HEK293 (cell line): ENCODE measurements at regions not wholly inside any gene's neighbourhood (a gene's known extent, or its start where the extent isn't known, plus 50 kb on each side); places are given as distances from the start of the nearest gene placed in this dataset.

Source experiments
- CTCF ChIA-PET: fragments of 350-600 bp; formaldehyde crosslinking; extraction: SDS; loops from one replicate; lab custom pipeline; 2021; ENCODE audit warnings: antibody characterized with exemption; lab: Yijun Ruan, JAX
- POLR2A ChIA-PET: fragments of 300-600 bp; formaldehyde crosslinking; extraction: SDS; loops from one replicate; lab custom pipeline; 2020; ENCODE audit warnings: antibody characterized with exemption, inconsistent platforms; lab: Yijun Ruan, JAX
- H3K27ac ChIP-seq: fragments of 200-500 bp; sonication (Bioruptor generic); 2 replicates; pipeline ENCODE4 v1.5.1; 2014; ENCODE audit warnings: low read depth, low read length, control low read depth, inconsistent platforms; ENCODE audit errors: extremely low read depth
- H3K36me3 ChIP-seq, 2 experiments: fragments of 200-500 bp in 1 of 2; sonication (Bioruptor generic) in 1 of 2; 1 replicate in 1 of 2; 2 replicates in 1 of 2; pipeline ENCODE4 v1.5.1; 2014 to 2017; ENCODE audit warnings: inconsistent platforms in 2 of 2, low read length in 2 of 2; ENCODE audit not compliant: control insufficient read depth in 2 of 2, insufficient read depth in 1 of 2
- H3K4me1 ChIP-seq: fragments of 200-500 bp; sonication (Bioruptor generic); 2 replicates; pipeline ENCODE4 v1.5.1; 2014; ENCODE audit warnings: mild to moderate bottlenecking, low read length, inconsistent platforms; ENCODE audit not compliant: control insufficient read depth, insufficient read depth
- H3K4me3 ChIP-seq: 2 replicates; pipeline ENCODE4 v1.5.1; 2011; ENCODE audit warnings: low read depth, mild to moderate bottlenecking, control low read depth, low read length, moderate library complexity
- H3K9me3 ChIP-seq: fragments of 200-500 bp; sonication (Bioruptor generic); 2 replicates; pipeline ENCODE4 v1.5.1; 2014; ENCODE audit warnings: low read depth, low read length, inconsistent platforms; ENCODE audit not compliant: control insufficient read depth, insufficient read depth
- ATF2 ChIP-seq: fragments of 450-650 bp; formaldehyde crosslinking; IDR thresholded peaks from 2 replicates; pipeline ENCODE4 v1.5.1; 2016; ENCODE audit warnings: missing biosample characterization, missing genetic modification characterization, low read depth
- CTCF ChIP-seq: fragments of 450-650 bp; formaldehyde crosslinking; IDR thresholded peaks from 2 replicates; pipeline ENCODE4 v1.5.1; 2016; ENCODE audit warnings: missing biosample characterization, missing genetic modification characterization
- PRDM1 ChIP-seq: fragments of 450-650 bp; formaldehyde crosslinking; IDR thresholded peaks from 2 replicates; pipeline ENCODE4; 2016; ENCODE audit warnings: missing biosample characterization, missing genetic modification characterization
- SCRT1 ChIP-seq: fragments of 450-650 bp; formaldehyde crosslinking; IDR thresholded peaks from 2 replicates; pipeline ENCODE4 v1.5.1; 2016; ENCODE audit warnings: missing biosample characterization, missing genetic modification characterization, borderline replicate concordance
- ZBTB48 ChIP-seq: fragments of 450-650 bp; formaldehyde crosslinking; IDR thresholded peaks from 2 replicates; pipeline ENCODE4 v1.5.1; 2016; ENCODE audit warnings: missing biosample characterization, missing genetic modification characterization
- ZFP69B ChIP-seq: fragments of 450-650 bp; formaldehyde crosslinking; IDR thresholded peaks from 2 replicates; pipeline ENCODE4 v1.5.1; 2016; ENCODE audit warnings: missing biosample characterization, missing genetic modification characterization
- ZNF2 ChIP-seq: fragments of 450-650 bp; formaldehyde crosslinking; IDR thresholded peaks from 2 replicates; pipeline ENCODE4 v1.5.1; 2016; ENCODE audit warnings: missing biosample characterization, missing genetic modification characterization
- ZNF280C ChIP-seq: fragments of 450-650 bp; formaldehyde crosslinking; IDR thresholded peaks from 2 replicates; pipeline ENCODE4 v1.5.1; 2016; ENCODE audit warnings: missing biosample characterization, missing genetic modification characterization
- ZNF391 ChIP-seq: fragments of 450-650 bp; formaldehyde crosslinking; IDR thresholded peaks from 2 replicates; pipeline ENCODE4 v1.5.1; 2016; ENCODE audit warnings: low read depth, missing biosample characterization, missing genetic modification characterization, borderline replicate concordance
- ZNF585B ChIP-seq: fragments of 450-650 bp; formaldehyde crosslinking; IDR thresholded peaks from 2 replicates; pipeline ENCODE4 v1.5.1; 2016; ENCODE audit warnings: missing biosample characterization, missing genetic modification characterization
- ZNF654 ChIP-seq: fragments of 450-650 bp; formaldehyde crosslinking; IDR thresholded peaks from 2 replicates; pipeline ENCODE4 v1.5.1; 2016; ENCODE audit warnings: low read depth, missing biosample characterization, missing genetic modification characterization
- ZNF660 ChIP-seq: fragments of 450-650 bp; IDR thresholded peaks from 2 replicates; pipeline ENCODE4 v1.5.1; 2018; ENCODE audit warnings: missing biosample characterization, mild to moderate bottlenecking, missing genetic modification characterization
- TF ChIP-seq, protein P1 (sequence below): fragments of 450-650 bp; formaldehyde crosslinking; IDR thresholded peaks from 2 replicates; pipeline ENCODE4 v1.5.1; 2016; ENCODE audit warnings: missing biosample characterization, missing genetic modification characterization

- no peak overlapping the region for H3K27ac ChIP-seq
- no peak overlapping the region for H3K4me3 ChIP-seq
- ChIA-PET POLR2A (interaction anchor here (0.6 kb wide), 1 partner anchor 315 kb away, joined by 3 read pairs; the partner anchor contains the start of gene SUGT1), CTCF (interaction anchor here (0.5 to 3.0 kb wide), 60 partner anchors 9 to 1131 kb away, joined by 3 to 33 read pairs (median 4); no protein-coding TSS in a partner anchor)
- H3K4me1 ChIP-seq: no peaks in the 10 kb centered on the region
- no peaks in the 10 kb centered on the region for H3K9me3 ChIP-seq
- TF ChIP-seq ZNF660 (tag by site-specific recombination) (0 out of 2 replicates have a peak, but pooled peaks have one; percentile 64), CTCF (tag by site-specific recombination) (peak; percentile 92), ZBTB48 (tag by site-specific recombination) (no peak), PRDM1 (peak; percentile 94), ZNF2 (peak; percentile 80), ZNF654 (tag by site-specific recombination) (peak; percentile 58), SCRT1 (tag by site-specific recombination) (no peak), ATF2 (tag by site-specific recombination) (no peak), ZNF391 (tag by site-specific recombination) (no peak)
- TF ChIP-seq, protein P1, sequence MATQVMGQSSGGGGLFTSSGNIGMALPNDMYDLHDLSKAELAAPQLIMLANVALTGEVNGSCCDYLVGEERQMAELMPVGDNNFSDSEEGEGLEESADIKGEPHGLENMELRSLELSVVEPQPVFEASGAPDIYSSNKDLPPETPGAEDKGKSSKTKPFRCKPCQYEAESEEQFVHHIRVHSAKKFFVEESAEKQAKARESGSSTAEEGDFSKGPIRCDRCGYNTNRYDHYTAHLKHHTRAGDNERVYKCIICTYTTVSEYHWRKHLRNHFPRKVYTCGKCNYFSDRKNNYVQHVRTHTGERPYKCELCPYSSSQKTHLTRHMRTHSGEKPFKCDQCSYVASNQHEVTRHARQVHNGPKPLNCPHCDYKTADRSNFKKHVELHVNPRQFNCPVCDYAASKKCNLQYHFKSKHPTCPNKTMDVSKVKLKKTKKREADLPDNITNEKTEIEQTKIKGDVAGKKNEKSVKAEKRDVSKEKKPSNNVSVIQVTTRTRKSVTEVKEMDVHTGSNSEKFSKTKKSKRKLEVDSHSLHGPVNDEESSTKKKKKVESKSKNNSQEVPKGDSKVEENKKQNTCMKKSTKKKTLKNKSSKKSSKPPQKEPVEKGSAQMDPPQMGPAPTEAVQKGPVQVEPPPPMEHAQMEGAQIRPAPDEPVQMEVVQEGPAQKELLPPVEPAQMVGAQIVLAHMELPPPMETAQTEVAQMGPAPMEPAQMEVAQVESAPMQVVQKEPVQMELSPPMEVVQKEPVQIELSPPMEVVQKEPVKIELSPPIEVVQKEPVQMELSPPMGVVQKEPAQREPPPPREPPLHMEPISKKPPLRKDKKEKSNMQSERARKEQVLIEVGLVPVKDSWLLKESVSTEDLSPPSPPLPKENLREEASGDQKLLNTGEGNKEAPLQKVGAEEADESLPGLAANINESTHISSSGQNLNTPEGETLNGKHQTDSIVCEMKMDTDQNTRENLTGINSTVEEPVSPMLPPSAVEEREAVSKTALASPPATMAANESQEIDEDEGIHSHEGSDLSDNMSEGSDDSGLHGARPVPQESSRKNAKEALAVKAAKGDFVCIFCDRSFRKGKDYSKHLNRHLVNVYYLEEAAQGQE (tag by site-specific recombination): peak; percentile 99
- TF ChIP-seq, all 188 proteins: peak for 6
- H3K36me3 ChIP-seq: no peaks in the 10 kb centered on the region
Observed at GRCh38 chr13:52968074-52968700, 60.4 kb upstream of the OLFM4 start.

DNA sequence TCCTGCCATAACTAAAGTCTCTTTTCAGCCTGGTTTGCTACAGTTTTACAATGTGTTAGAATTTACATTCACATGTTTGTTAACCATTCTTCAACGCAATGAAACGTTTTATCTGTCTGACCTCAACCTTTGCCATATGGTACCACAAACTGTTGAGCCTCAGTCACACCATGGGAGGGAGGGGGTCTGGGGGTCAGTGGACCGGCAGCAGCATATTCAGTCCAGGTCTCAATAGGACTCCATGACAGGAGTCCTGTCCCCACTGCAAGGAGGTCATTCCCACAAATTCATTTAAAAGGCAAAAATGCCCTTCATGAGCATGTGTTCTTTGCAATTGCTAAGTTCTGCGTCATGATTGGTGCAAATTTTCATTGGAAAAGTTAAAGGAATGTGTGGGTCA, 66.6 kb upstream of the OLFM4 start:
- Histone ChIP-seq H3K36me3 (no peaks in the 10 kb centered on the region), H3K9me3 (no peaks in the 10 kb centered on the region), H3K4me3 (no peak overlapping the region), H3K27ac (no peak overlapping the region), H3K4me1 (no peaks in the 10 kb centered on the region)
- ChIA-PET CTCF (interaction anchor here (0.6 kb wide), 2 partner anchors 190 to 352 kb away, joined by 3 to 4 read pairs; no protein-coding TSS in a partner anchor), POLR2A (interaction anchor here (0.6 kb wide), 1 partner anchor 104 kb away, joined by 7 read pairs; no protein-coding TSS in a partner anchor)
- TF ChIP-seq ZNF280C: no peak
- no peak for TF ChIP-seq ZFP69B (tag by site-specific recombination)
- TF ChIP-seq ZNF585B (tag by site-specific recombination): no peak
